ENCODE measurements at regions not wholly inside any gene's neighbourhood (a gene's known extent, or its start where the extent isn't known, plus 50 kb on each side); places are given as distances from the start of the nearest gene placed in this dataset.

- DNase-seq (ENCODE audit: low read depth) = no peak
Observed at GRCh38 chr18:33817096-33817495, 239.1 kb downstream of the ASXL3 start.

DNA sequence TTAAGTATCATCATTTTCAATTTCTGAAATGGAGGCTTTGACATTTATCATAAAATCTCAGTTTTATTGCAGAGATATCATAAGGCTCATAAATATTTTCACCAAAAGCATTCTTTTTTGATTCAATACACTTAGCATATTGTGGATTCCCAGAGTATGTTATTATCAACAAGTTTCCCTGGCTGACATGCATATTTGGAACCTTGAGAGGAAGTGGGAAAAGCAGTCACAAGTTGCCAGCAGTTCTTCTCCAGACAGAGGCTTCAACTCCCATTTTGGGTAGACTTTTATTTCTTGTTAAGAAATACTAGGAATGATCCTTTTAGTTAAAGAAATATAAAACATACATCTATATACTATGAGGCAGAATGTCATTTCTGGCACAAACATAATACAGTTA, 236.5 kb downstream of the ASXL3 start:
- DNase-seq (ENCODE audit: low read depth) = no peak

GRCh38 chr18:33812186-33812585, 234.2 kb downstream of the ASXL3 start:
- DNase-seq (ENCODE audit: low read depth) = no peak

DNA sequence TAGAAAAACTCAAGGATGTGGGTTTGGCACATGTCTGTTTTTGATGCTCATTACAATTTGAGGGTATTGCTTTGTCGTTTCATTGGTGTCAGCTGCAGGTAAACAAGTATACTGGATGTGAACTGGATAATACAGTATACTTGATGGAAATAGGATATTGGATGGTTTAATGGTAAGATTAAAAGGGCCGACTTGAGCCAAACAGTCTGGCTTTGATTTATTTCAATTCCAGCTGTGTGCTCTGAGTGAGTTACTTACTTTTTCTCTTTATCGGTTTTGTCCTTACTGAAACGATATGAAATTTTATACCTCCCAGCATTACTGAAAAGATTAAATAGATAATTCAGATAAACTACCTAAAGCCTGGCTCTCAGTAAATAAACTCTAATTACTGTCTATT, 227.6 kb downstream of the ASXL3 start:
- no peak for DNase-seq (ENCODE audit: low read depth)

- peak; percentile 1 for DNase-seq (ENCODE audit: low read depth)
Observed at GRCh38 chr18:33804258-33804657, 226.2 kb downstream of the ASXL3 start.

GRCh38 chr18:33803636-33804035, 225.6 kb downstream of the ASXL3 start:
- DNase-seq (ENCODE audit: low read depth) = no peak

DNA sequence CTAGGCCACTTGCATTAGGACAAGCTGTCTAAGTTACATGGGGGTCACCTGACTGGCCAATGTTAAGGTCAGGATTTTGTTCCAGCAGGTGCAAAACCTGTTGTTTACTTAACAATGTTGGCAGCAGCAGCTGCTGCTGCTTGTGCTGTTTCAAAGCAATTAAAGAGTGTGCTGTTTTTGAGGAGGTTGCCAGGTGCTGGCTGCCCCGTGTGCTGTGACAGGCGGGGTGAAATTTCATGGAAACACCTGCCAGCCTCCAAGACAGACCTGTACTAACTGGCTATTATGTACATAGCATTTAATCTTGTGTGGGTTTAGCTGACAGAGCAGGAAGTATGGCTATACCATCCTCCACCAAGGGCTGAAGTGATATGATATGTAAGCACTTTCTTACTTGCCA, 224.9 kb downstream of the ASXL3 start:
- no peak for DNase-seq (ENCODE audit: low read depth)
